Epithelial cell of esophagus (primary cell): ENCODE measurements at regions not wholly inside any gene's neighbourhood (a gene's known extent, or its start where the extent isn't known, plus 50 kb on each side); places are given as distances from the start of the nearest gene placed in this dataset.
A peak's percentile ranks its signal among the peaks of the same experiment; 100 is the strongest.

ENCODE experiments used
- DNase-seq: peaks from one replicate; pipeline ENCODE4 v3.0.0; 2010; ENCODE audit warnings: low read depth
- H3K4me3 ChIP-seq: 2 replicates; pipeline ENCODE4 v1.5.1; 2011; ENCODE audit warnings: mild to moderate bottlenecking, low read length, control low read depth
- TF ChIP-seq, protein P1 (sequence below): IDR thresholded peaks from 2 replicates; pipeline ENCODE4 v1.5.1; 2011; ENCODE audit warnings: low read depth, mild to moderate bottlenecking, low read length, control low read depth, inconsistent platforms; ENCODE audit not compliant: insufficient read depth; ENCODE audit errors: missing control alignments

DNA sequence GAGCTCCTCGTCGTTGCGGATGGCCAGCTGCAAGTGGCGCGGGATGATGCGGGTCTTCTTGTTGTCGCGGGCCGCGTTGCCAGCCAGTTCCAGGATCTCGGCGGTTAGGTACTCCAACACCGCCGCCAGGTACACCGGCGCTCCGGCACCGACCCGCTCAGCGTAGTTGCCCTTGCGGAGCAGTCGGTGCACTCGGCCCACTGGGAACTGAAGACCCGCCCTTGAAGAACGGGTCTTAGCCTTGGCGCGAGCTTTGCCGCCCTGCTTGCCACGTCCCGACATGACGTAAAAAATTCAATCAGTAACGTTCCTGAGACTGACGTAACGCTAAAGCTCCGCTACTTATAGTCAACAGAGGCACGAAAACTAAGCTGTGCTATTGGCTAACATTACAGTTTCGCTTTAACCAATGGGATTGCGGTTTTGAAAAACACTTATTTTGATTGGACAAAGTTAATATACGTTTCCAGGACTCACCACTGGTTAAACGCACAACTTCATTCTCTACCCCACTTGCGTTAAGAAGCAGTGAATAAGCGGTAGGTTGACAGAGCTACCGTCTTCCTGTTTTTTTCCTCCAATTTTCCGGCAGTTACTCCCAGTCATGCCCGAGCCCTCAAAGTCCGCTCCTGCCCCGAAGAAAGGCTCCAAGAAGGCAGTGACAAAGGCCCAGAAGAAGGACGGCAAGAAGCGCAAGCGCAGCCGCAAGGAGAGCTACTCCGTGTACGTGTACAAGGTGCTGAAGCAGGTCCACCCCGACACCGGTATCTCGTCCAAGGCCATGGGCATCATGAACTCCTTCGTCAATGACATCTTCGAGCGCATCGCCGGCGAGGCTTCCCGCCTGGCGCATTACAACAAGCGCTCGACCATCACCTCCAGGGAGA lies 73.9 kb downstream of the OR2B2 start:
- peak overlapping the region; percentile 73 for H3K4me3 ChIP-seq
- DNase-seq, result peak; percentile 98
- TF ChIP-seq, protein P1, sequence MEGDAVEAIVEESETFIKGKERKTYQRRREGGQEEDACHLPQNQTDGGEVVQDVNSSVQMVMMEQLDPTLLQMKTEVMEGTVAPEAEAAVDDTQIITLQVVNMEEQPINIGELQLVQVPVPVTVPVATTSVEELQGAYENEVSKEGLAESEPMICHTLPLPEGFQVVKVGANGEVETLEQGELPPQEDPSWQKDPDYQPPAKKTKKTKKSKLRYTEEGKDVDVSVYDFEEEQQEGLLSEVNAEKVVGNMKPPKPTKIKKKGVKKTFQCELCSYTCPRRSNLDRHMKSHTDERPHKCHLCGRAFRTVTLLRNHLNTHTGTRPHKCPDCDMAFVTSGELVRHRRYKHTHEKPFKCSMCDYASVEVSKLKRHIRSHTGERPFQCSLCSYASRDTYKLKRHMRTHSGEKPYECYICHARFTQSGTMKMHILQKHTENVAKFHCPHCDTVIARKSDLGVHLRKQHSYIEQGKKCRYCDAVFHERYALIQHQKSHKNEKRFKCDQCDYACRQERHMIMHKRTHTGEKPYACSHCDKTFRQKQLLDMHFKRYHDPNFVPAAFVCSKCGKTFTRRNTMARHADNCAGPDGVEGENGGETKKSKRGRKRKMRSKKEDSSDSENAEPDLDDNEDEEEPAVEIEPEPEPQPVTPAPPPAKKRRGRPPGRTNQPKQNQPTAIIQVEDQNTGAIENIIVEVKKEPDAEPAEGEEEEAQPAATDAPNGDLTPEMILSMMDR, result peak; percentile 22

DNA sequence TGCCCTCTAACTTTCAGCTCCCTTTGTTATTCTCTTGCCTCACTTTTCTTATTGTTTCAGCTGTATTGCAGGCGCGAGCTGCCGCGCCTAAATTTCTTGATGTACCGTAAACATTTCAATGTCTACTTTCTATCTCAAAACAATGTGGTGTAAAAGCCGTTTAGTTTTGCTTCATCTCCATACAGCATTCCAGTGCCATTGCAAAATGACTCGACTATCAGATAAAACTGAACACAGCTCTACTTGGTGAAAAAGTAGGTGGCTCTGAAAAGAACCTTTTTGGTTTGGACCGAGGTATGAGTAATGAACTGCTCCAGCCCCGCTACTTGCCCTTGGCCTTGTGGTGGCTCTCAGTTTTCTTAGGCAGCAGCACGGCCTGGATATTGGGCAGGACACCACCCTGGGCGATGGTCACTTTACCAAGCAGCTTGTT lies 74.6 kb downstream of the OR2B2 start:
- H3K4me3 ChIP-seq, result peak overlapping the region; percentile 73
- TF ChIP-seq, protein P1, result no peak
- DNase-seq, result peak; percentile 45

DNA sequence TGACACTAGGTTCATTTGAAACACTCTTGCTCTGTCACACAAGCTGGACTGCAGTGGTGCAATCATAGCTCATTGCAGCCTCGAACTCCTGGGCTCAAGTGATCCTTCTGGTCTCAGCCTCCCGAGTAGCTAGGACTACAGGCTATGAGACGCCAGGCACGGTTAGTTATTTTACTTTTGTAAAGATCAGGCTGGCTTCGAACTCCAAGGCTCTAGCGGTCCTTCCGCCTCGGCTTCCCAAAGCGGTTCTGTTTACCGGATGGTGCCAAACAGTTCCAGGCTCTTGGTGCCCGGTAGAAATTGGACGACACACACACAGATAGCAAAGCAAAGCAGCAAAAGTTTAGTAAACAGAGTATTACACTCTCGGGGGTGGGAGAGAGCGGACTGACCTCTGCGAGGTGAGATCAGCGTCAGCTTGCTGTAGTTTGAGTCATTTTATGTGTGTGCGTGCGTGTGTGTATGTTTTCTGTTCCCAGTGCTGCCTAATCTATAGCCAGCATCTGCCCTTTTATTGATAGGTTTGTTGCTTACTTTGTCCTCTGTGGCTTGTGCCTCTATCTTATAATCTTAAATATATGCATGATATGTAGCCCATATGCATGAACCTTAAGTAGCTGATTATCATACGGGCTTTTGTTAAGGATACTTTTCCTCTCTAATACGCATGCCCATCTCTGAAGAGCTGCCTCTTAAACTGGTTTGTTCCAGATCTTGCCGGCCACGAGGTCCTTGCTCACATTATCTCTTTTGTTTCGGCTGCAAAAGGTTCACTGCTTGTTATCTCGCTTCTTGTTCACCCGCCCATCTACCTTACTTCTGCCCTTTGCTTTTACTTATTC lies 75.2 kb downstream of the OR2B2 start:
- H3K4me3 ChIP-seq, result peak overlapping the region; percentile 73
- peak; percentile 80 for DNase-seq
- TF ChIP-seq, protein P1, result no peak

DNA sequence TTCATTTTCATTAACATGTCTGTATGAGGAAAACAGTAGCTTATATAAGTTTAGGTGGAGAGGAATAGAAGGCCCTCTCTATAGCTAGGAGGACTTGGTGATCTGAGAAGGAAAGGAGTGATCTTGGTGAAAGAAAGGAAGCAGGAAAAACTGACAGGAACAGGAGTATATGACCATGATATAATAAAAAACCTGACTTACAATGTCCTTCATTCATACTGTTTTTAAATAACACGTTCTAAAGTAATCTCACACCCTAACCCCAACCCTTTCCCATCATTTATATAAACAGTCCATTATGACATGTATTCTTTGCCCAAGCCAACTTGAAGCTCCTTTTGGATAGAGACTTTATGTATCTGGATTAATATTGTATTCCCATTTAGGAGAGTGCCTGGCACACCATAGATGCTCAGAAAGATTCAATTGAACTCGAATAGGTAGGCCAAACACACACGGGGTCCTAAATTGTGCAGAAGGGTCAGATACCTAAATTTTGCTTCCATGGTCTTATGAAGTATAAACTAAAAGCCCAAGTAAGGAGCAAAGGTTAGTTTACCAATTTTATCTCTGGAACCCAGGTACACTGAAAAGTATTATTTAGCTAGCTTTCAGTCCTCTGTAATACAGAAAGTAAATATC lies 75.9 kb downstream of the OR2B2 start:
- TF ChIP-seq, protein P1, result no peak
- peak overlapping the region; percentile 73 for H3K4me3 ChIP-seq
- DNase-seq, result no peak

DNA sequence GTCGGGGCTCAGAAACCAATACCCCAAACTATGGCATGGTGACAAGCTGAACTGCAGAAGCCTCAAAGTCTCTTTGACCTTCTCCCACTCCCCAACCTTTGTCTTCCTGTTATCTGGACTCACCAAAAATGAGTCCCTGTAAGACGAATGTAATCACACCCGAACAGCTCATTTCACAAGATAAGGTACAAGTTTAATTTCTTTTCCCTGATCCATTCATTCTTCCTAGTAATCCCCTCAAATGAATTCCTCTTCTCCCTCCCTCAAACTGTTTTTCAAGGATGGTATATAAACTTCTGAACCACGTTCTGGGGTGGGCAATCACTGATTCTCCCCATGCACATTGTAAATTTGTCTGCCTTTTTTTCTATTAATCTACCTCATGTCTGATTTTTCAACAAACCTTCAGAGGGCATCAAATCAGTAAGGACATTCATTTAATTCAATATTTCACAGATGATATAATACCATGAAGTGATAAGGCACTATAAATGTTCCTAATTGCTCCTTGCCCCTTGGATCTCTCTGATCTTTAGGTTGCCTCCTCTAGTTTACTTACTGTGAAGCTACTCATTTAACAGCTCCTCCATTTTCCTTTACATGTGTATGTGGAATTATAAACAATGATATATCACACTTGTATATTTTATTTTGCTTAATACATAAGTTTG lies 77.2 kb downstream of the OR2B2 start:
- DNase-seq, result no peak
- no peak overlapping the region for H3K4me3 ChIP-seq
- TF ChIP-seq, protein P1, result no peak

DNA sequence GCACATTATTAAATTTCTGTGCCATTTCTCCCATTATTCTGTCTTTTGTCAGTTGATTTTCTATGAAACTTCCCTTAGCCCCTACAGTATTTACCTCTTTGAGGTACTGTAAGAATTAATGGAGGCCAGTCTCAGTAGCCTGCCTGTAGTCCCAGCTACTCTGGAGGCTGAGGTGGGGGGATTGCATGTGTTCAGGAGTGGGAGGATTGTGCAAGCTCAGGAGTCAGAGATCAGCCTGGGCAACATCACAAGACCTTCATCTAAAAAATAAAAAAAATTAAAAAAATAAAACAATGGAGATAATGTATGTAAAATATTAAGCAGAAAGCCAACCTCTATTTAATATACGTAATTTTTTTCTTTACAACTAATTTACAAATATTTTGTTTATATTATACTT lies 77.8 kb downstream of the OR2B2 start:
- DNase-seq, result no peak
- TF ChIP-seq, protein P1, result no peak
- H3K4me3 ChIP-seq, result no peak overlapping the region

DNA sequence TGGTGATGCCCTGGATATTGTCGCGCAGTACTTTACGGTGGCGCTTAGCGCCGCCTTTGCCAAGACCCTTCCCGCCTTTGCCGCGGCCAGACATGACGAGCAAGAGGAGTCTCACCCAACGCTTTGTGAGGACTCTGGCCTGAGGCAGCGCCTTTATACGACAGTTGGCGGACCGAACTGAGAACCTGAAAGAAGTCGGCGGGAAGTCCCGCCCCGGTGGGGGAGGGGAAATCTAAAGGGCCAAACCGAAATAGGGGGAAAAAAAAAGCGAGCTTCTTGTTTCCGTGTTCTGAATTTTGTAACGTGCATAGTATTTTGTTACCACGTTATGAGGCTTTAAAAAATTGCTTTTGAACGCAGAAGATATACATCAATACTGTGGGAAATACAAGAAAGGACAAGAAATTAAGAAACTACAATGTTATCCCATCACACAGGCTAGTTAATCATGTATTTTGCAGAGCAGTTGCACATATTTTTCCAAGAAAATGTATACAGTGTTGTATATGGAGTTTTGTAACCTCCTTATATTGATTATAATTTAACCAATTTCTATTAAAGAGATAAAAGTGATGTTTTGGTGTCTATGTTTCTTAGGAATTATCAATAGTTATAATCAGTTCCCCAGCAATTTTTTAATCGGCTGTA lies 80.6 kb downstream of the OR2B2 start:
- peak overlapping the region; percentile 42 for H3K4me3 ChIP-seq
- peak; percentile 37 for DNase-seq

DNA sequence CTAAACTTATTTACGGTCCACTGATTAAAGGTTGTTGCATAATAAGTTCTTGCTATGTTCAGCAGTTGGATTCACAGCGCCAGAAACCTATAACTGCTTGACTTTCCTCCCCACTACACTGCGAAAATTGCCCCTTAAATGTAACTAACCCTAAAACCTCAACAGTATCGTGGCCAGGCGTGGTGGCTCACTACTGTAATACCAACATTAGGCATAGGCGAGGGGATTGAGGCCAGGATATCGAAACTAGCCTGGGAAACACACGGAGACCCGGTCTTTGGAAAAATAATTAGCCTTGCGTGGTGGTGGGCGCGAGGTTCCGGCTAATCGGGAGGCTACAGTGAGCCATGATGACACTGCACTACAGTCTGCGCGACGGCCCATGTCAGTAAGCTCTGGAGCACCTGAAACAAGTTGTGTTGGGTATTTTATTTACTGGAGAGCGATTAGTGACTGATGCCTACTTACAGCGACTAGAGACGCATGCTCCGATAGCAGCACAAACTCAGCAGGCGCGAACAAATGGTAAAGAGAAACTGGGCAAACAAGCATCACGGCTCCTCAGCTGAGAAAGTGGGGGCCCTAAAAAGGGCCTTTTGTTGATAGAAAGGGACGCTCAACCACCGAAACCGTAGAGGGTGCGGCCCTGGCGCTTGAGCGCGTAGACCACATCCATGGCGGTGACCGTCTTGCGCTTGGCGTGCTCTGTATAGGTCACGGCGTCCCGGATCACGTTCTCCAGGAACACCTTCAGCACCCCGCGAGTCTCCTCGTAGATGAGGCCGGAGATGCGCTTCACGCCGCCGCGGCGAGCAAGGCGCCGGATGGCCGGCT lies 81.4 kb downstream of the OR2B2 start:
- peak; percentile 57 for DNase-seq

More for the DNA sequence above, 81.4 kb downstream of the OR2B2 start:
- peak overlapping the region; percentile 70 for H3K4me3 ChIP-seq
